ENCODE measurements at regions not wholly inside any gene's neighbourhood (a gene's known extent, or its start where the extent isn't known, plus 50 kb on each side); places are given as distances from the start of the nearest gene placed in this dataset.

GRCh38 chr6:126427713-126428112 lies 87.8 kb downstream of the CENPW start:
- TF ChIP-seq CTCF (IDR thresholded peaks at IDR 0.05 in 8 of 11, conservative IDR thresholded peaks at IDR 0.05 in 3 of 11) (no peak), POLR2AphosphoS5 (IDR thresholded peaks at IDR 0.05) (no peak)

Measured in spleen (tissue), 7 donors.